ENCODE measurements at regions not wholly inside any gene's neighbourhood (a gene's known extent, or its start where the extent isn't known, plus 50 kb on each side); places are given as distances from the start of the nearest gene placed in this dataset.

DNA sequence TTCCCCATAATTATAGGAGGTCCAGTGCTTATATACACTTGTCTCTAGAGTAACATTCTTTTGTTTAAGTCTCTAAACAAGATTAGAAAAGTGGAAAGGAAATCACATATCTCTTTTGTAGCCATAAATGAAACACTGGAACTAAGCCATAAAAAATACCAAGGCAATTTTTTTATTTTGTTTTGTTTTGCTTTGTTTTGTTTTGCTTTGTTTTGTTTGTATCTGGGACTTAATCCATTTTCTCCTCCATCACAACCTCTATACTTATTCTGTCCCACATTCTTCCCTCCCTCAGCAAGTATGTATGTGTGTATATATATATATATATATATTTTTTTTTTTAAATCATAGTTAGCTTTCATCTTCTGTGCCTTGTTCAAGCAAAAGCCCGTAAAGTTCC, 436.6 kb upstream of the MPDZ start:
- Histone ChIP-seq H3K4me3 (IDR thresholded peaks at IDR 0.05; ENCODE audit: insufficient read depth, low read depth, low read length) (no peak overlapping the region), H3K79me2 (ENCODE audit: insufficient read depth, low read depth) (no peaks in the 10 kb centered on the region), H2AFZ (ENCODE audit: low read depth) (no peak overlapping the region), H3K36me3 (ENCODE audit: insufficient read depth) (no peaks in the 10 kb centered on the region), H3K9ac (no peak overlapping the region), H3K4me1 (ENCODE audit: low read depth, poor library complexity, severe bottlenecking) (peaks cover 15% of the 10 kb centered on the region), H3K27me3 (ENCODE audit: insufficient read depth, low read depth) (no peaks in the 10 kb centered on the region), H3K27ac (no peak overlapping the region), H4K20me1 (ENCODE audit: insufficient read depth) (no peaks in the 10 kb centered on the region), H3K4me2 (no peak overlapping the region)
- TF ChIP-seq, protein P1, sequence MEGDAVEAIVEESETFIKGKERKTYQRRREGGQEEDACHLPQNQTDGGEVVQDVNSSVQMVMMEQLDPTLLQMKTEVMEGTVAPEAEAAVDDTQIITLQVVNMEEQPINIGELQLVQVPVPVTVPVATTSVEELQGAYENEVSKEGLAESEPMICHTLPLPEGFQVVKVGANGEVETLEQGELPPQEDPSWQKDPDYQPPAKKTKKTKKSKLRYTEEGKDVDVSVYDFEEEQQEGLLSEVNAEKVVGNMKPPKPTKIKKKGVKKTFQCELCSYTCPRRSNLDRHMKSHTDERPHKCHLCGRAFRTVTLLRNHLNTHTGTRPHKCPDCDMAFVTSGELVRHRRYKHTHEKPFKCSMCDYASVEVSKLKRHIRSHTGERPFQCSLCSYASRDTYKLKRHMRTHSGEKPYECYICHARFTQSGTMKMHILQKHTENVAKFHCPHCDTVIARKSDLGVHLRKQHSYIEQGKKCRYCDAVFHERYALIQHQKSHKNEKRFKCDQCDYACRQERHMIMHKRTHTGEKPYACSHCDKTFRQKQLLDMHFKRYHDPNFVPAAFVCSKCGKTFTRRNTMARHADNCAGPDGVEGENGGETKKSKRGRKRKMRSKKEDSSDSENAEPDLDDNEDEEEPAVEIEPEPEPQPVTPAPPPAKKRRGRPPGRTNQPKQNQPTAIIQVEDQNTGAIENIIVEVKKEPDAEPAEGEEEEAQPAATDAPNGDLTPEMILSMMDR (conservative IDR thresholded peaks at IDR 0.05; ENCODE audit: low read depth, low read length): no peak

DNA sequence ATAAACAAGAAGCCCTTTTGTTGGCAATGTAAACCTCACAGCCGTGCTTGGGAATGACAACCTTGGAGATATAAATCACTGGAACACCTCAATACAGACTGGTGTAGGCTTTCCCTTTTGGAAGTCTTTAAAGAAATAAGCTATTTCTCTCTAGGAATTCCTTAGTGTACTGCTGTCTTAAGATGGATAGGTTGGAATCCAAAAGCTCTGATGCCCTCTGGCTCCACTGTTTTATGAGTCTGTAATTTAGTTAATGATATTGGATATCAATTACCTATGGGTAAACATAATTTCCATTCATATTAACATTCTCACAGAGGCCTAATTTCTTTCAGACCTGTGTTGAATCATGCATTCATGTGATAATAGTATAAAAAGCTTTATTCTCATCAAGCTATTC, 435.9 kb upstream of the MPDZ start:
- no peaks in the 10 kb centered on the region for H3K79me2 ChIP-seq (ENCODE audit: insufficient read depth, low read depth)
- peaks cover 15% of the 10 kb centered on the region for H3K4me1 ChIP-seq (ENCODE audit: low read depth, poor library complexity, severe bottlenecking)
- H3K4me2 ChIP-seq: no peak overlapping the region
- no peaks in the 10 kb centered on the region for H3K27me3 ChIP-seq (ENCODE audit: insufficient read depth, low read depth)
- H3K36me3 ChIP-seq (ENCODE audit: insufficient read depth): no peaks in the 10 kb centered on the region
- H4K20me1 ChIP-seq (ENCODE audit: insufficient read depth): no peaks in the 10 kb centered on the region
- no peak overlapping the region for H3K27ac ChIP-seq
- H3K9ac ChIP-seq: no peak overlapping the region
- no peak overlapping the region for H2AFZ ChIP-seq (ENCODE audit: low read depth)
- no peak overlapping the region for H3K4me3 ChIP-seq (IDR thresholded peaks at IDR 0.05; ENCODE audit: insufficient read depth, low read depth, low read length)
- TF ChIP-seq, protein P1 (conservative IDR thresholded peaks at IDR 0.05; ENCODE audit: low read depth, low read length): no peak

DNA sequence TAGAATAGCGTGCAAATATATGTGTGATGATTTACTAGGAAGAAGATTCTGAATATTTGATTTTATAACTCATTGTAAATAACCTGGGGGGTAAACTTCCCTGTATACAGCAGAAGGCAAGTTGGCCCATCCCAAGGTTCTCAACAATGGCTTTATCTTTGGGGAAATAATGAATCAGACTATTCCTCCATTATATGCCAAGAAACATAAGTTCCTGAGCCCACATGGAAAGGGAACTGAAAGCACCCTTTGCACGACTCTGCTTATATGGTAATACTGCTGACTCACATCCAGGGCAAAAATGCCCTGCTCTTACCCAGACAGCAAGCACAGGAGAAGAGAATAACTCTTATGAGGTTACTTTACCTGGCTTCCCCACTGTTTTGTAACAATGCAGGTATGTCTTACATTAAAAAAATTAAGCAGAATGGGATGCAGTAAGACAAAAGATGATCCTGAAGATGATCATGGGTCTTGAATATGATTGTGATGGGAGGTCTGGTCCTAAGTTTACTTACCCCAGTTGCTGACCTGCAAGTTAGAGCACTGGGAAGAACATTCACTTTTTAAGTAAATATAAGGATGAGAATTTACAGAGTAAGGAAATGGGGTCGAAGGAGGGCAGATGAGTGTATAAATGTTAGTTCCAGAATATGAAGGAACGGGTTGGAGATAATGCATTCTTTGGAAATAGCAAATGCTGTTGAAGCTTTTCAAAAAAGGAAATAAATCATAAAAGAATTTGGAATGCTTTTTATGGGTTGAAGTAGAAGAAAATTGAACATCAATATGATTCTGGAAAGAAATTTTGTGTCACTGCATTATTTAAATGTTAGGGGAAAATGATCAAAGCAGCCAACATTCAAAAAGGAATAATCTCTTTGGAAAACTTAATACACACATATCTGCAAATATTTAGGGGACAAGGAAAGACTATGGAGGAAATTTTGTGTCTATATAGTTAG, 428.4 kb upstream of the MPDZ start:
- H3K27ac ChIP-seq: no peak overlapping the region
- no peaks in the 10 kb centered on the region for H3K36me3 ChIP-seq (ENCODE audit: insufficient read depth)
- no peaks in the 10 kb centered on the region for H3K4me1 ChIP-seq (ENCODE audit: low read depth, poor library complexity, severe bottlenecking)
- no peak overlapping the region for H3K4me3 ChIP-seq (IDR thresholded peaks at IDR 0.05; ENCODE audit: insufficient read depth, low read depth, low read length)
- H3K27me3 ChIP-seq (ENCODE audit: insufficient read depth, low read depth): no peaks in the 10 kb centered on the region
- no peak overlapping the region for H2AFZ ChIP-seq (ENCODE audit: low read depth)
- H3K79me2 ChIP-seq (ENCODE audit: insufficient read depth, low read depth): no peaks in the 10 kb centered on the region
- TF ChIP-seq, protein P1 (conservative IDR thresholded peaks at IDR 0.05; ENCODE audit: low read depth, low read length): no peak
- H4K20me1 ChIP-seq (ENCODE audit: insufficient read depth): no peaks in the 10 kb centered on the region
- H3K4me2 ChIP-seq: no peak overlapping the region
- no peak overlapping the region for H3K9ac ChIP-seq

DNA sequence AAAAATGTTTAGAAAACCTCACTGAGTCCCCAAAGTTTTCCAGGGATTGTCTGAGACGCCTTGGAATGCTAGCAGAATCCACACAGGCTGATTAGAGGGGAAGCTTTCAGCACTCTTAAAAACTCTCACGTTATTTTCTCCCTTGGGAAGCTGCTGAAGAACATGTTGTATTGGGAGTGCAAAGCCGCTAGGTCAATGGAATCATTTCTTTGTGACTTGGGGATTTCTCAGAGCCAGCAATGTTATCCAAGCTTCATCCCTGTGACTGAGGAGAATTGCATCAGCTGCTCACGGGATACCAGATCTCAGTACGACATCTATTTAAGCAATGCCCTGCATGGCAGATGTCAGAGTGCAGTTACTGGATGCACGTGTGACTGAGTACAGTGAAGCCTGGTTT, 426.4 kb upstream of the MPDZ start:
- no peaks in the 10 kb centered on the region for H3K4me1 ChIP-seq (ENCODE audit: low read depth, poor library complexity, severe bottlenecking)
- H3K4me3 ChIP-seq (IDR thresholded peaks at IDR 0.05; ENCODE audit: insufficient read depth, low read depth, low read length): no peak overlapping the region
- no peaks in the 10 kb centered on the region for H4K20me1 ChIP-seq (ENCODE audit: insufficient read depth)
- no peaks in the 10 kb centered on the region for H3K27me3 ChIP-seq (ENCODE audit: insufficient read depth, low read depth)
- no peak overlapping the region for H2AFZ ChIP-seq (ENCODE audit: low read depth)
- H3K79me2 ChIP-seq (ENCODE audit: insufficient read depth, low read depth): no peaks in the 10 kb centered on the region
- TF ChIP-seq, protein P1 (conservative IDR thresholded peaks at IDR 0.05; ENCODE audit: low read depth, low read length): no peak
- H3K9ac ChIP-seq: no peak overlapping the region
- no peak overlapping the region for H3K4me2 ChIP-seq
- no peak overlapping the region for H3K27ac ChIP-seq
- H3K36me3 ChIP-seq (ENCODE audit: insufficient read depth): no peaks in the 10 kb centered on the region

All from KMS-11 (cell line).